HG03103 (cell line): ENCODE measurements at regions not wholly inside any gene's neighbourhood (a gene's known extent, or its start where the extent isn't known, plus 50 kb on each side); places are given as distances from the start of the nearest gene placed in this dataset.

ENCODE experiments used
- ATAC-seq: cut with Tn5 transposase; IDR thresholded peaks from one replicate; pipeline ENCODE4 v1.9.1; 2021; ENCODE audit warnings: low read depth; ENCODE audit not compliant: unreplicated experiment

DNA sequence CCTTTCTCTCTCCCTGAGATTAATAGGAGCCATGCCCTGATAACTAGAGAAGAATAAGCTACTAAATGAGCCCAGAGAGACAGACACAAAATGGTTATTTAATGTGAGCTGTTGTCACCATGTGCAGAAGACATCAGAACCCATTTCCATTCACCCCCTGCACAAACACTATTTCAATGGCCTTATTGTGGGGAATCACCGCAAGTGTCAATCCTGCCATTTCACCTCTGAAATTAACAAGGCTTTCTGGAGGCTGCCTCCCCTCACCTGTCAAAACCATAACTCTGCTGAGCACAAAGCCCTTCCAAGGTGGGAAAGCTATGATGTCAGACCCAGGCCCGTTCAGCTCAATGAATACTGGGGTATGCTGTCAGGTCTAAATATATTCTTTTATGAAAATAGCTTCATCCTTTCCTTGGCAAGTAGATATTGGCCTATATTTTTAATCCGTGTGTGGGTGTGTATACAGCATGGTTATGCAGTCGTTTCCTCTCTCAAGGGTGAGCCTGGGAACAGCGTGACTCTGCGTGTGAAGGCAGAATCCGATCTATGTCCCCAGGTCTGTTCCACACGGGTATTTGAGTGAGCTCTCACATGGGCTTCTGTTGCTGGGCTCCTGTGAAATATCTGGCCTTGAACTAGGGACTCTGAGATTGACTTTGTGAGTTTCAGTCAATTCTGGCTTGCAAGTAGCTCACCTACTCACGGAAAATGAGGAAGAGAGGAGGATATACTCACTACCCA is 266.3 kb downstream of the FBXW7 start:
- ATAC-seq = no peak

DNA sequence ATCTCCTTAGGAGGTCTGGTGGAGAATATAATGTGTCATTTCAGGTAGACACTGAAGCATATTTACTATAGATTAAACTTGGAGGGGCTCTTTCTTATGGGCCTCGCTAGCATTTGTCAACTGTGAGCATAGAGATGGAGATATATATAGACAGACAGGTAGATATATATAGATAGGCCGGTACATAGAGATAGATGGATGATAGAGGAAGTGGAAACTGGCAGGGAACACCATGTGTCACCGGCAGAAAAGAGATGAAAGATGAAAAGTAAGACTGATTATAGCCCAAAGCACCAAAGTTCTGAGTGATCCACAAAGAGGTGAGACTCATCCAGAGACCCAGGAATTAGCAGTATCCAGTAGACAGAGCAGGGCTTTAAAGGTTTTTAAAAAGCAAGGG is 268.1 kb downstream of the FBXW7 start:
- no peak for ATAC-seq

DNA sequence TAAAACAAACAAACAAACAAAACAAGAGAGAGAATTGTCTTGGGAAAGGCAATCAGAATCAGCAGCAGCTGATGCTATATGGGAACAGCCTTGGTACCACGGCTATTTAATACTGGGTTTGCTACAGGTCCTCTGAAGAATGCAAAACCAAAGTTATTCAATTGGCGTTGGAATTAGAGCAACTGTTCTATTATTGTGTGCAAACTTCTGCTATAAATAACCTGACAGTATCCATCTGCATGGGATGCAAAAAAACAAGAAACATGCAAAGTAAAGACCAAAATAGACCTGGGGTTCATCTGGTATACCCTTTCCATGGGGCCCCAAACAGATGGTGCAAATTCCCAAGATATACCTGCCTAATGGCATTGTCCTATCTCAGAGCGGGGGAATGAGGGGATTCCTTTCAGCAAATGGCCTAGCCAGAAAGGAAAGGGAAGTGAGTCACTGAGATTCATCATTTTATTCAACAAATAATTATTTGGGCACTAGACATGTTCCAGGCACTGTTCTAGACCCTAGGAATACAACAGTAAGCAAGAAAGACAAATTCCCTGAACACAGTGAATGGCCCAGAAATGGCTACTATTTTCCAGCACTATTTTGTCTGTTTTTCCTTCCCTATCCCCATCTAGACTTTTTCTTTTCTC is 268.9 kb downstream of the FBXW7 start:
- ATAC-seq = no peak

DNA sequence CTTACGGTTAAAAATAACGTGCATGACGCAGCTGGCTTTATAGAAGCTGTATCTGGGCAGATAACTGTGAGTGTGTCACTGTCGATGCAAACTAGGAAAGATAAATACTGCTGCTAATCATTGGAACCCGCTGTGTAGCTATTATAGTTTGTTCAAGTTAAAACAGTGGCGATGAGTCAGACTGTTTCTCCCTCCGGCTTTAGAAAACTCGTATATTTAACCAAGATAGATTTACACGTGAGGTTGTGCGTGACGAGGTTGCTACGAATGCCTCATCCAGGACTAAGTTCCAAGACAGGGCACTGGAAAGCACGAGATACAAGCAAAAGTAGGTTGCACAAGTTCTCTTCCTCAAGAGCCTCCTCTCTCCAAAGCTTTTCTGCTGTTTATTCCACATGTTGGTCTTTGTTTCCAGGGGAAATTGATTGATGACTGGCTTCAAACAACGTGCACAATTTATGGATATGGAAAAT is 270.7 kb downstream of the FBXW7 start:
- no peak for ATAC-seq

DNA sequence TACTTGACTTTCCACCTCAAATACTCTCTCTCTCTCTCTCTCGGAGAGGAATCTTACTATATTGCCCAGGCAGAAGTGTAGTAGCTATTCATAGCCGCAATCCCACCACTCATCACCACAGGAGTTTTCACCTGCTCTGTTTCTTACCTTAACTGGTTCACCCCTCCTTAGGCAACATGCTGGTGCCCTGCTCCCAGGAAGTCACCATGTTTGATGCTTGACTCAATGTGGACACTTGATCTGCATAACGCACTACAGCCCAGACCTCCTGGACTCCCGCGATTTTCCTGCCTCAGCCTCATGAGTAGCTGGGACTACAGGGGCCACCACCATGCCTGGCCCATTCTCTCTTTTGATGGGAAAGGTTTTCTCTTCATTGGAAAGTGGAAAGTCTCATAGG is 271.8 kb downstream of the FBXW7 start:
- no peak for ATAC-seq

DNA sequence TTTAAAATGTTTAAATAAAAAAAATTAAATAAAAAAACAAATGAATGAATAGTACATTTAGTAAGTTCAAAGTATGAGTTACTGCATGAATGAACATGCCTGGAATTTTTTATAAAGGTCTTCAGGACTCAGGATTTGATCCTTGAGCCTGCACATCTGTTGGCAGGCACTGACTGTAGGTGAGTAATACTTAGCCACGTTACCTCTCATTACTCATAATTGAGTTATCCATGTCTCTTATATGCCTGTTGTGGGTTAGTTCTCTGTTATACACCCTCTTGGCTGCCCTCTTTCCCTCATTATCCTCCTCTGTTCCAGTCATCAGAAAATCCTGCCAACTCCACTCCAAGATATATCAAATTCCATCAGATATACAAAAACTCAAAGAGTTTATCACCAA is 276.0 kb downstream of the FBXW7 start:
- ATAC-seq = no peak

DNA sequence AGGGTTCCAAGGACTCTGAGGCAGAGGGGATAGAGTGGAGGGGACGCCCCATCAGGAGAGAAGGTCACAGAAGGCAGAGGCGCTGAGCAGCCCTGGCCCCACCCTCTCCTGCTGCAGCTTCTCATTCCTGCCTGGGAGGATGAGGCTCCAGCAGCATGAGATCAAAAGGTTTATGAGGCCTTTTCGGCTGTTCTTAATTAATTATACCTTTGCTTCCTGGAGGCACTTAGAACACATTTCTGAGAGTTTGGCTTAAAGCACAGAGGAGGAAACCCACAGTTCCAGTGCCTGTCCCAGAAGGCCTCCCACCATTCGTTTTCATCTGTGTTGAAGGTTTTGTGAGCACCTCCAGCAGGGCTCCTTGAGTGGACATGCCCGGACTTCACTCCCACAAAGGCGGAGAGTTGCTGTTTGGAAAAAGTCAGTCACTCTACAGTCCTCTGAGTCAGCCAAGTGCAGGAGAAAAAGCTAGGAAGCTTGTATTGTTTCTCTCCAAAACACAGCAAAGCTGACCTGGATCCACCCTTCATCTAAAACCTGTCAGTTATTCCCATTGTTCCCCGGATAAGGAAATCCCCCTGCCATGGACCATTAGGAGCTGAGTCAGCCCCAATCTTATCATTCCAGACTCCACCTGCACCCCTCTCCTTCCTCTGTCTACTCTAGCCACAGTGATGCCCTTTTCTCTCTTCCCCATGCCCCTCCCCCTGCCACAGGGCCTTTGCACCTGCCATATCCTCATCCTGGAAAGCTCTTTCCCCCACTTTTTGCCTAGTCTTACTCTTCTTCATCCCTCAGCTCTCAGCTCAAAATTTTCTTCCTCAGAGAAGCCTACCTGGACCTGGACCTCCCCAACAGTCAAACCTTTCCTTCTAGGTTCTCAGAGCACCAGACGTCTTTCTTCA is 276.8 kb downstream of the FBXW7 start:
- ATAC-seq = no peak

DNA sequence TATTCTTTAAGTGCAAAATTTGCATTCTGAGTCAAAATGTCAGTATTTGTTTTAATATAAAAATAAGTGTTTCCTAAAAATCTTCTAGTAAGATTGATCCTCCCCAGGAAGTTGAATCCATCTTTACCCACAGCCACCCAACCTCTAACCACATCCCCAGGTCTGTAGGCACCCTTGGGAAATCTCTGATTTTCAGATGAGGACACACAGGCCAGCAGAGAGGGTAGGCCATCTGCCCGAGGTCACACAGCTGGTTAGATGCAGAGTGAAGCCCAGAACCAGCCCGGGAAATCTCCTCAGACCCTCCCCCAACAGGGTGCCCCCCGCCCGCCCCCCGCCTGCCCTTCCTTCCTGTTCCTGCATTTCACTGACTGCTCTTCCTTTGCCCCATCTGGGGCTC is 277.5 kb downstream of the FBXW7 start:
- ATAC-seq = no peak

DNA sequence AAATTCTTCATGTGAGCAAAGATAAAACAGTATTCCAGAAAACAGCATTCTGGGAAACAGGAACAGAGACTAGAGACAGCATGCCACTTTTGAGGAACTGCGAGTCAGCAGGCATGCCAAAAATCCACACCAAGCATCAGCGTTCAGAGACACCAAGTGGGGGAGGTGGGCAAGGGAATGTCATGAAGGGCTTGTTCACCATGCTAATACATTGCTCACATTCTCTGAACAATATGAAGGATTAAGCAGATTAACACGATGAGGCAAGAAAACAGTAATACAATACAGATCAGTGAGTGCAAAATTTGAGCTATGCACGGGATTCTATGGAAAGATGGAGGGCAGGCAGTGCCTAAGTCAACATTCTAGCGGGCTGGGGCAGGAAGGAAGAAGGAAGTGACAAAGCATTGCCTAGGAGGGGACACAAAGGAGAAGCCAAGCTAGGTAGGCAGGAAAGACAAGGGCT is 278.3 kb downstream of the FBXW7 start:
- no peak for ATAC-seq

DNA sequence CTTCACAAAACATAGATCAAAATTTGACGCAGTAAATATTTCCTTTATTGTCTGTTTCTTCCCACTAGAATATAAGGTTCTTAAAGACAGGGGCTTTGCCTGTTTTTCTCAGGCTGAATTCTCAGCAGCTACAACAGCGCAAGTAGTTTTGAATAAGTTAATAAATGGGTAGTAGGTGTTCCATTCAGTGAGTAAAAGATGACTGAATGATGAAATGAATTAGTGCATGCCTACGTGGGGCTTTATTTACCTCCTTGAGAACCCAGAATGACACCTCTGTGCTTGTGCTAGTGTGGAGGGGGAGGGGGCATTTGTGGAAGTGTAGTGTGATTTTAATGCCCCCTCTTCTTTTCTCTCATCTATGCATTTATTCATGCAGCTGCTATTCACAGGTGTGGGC is 278.9 kb downstream of the FBXW7 start:
- ATAC-seq = no peak

DNA sequence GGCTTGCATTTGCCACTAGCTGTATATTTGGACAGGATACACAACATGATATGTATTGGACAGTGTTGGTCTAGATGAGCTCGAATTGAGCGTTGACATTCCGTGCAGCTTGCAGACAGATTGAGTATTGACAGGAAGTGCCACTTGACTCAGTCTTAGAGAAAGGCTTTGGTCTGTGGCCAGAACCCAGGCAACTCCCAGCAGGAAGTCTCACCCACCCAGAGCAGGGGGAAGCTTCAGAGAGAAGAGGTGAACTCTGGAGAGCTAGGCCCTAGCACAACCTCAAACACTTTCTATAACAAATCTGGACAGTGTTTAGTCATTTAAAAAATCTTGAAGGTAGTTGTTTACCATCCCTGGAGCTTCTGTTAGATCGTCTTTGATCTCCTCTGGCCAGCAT is 280.5 kb downstream of the FBXW7 start:
- peak; percentile 82 for ATAC-seq

DNA sequence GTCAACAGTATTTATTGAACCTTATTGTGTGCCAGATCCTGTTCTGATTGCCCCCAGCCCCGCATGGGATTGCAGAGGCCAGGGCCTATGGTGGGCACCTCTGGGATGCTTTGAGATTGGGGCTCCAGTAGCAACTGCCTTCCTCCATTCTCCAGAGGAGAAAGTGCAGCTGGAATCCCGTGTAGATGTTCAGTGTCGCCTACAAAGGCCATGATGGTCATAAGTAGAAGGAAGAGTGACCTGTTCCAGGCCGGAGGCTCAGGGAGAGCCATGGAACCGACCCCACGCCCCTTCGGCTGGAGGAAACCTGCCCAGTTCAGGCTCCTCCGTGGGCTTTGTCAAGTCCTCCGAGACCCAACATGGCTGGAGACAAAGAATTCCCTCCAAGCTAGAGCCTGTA is 287.5 kb downstream of the FBXW7 start:
- ATAC-seq = no peak

DNA sequence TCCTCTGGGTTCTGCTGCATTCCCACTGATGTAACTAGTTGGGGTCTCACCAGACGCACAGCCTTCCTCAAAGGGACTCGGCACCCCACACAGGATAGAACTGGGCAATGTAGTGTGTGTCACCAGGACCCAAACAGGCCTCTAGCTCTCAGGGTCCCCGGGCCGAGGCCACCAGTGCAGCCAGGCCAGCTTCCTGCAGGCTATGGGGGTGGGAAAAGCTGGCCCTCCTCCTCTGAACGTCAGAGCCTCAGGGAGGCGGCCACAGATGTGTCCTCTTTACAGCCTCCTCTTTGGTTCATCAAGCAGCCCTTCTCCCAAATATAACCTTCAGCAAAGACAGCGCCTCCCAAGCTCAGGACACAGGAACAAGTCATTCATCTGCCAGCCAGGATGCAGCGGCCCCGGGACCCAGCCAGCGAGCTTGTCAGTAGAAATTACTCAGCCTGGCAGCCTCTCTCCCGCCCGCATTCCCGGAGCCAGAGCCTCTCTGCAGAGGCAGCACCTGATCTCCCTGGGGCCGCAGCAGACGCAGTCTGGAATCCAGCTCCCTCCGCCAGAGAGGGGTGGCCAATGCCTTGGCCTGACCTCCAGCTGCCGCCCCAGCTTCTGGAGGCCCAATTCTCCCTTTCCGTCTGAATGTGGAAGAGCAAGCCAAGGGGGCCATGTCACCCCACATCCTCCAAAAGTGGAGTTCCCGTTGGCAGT is 288.5 kb downstream of the FBXW7 start:
- no peak for ATAC-seq

DNA sequence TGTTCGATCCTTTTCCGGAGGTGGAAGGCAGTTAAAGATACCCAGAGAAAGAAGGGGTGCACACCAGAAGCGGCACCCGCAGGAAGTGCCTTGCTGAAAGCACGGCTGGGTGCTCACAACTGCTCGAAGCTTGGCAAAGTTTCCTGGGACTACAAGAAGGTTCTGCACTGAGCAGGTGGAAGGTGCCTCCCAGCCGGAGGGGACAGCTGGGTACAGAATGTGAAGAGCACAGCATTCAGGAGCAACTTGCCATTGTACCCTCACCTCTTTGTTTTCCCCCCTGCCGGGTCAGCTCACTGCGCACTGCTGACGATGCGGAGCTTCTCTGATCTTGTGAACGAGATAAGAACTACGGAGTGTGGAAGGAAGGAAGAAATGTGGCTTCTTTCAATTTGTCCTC is 289.2 kb downstream of the FBXW7 start:
- no peak for ATAC-seq

DNA sequence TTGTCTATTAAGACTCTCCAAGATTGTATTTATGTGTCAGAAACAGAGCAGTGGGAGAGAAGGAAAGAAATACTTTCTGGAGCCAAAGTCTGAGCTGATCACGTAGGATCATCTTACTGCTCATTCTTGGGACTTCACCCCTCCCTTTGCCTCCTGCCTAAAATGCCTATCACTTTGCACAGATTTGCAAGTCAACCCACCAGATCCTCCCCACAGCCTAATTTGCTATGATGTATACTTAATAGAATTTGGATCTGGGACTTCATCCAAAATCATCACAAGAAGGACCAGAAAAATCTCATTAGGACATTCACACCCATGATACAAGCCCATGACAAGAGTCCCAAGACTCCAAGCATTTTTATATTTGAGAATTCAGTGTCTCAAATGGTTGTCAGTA is 290.2 kb downstream of the FBXW7 start:
- no peak for ATAC-seq

DNA sequence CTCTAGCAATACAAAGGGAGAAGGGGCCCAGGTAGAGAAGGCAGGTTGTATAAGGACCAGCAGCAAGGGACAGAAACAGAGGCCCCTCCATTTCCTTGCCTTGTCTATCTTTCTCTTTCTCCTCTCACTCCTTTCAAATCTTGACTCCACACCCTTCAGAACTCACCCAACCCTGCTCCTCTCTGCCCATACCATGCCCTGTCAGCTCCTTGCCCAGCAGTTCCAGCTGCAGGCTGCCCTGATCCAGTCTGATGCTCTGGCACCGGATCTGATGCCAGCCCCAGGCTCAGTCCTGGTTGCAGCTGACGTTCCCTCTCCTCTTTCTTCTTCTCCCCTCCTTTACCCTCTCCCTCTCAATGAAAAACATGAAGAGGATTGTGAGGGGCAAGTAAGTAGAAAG is 291.2 kb downstream of the FBXW7 start:
- no peak for ATAC-seq

DNA sequence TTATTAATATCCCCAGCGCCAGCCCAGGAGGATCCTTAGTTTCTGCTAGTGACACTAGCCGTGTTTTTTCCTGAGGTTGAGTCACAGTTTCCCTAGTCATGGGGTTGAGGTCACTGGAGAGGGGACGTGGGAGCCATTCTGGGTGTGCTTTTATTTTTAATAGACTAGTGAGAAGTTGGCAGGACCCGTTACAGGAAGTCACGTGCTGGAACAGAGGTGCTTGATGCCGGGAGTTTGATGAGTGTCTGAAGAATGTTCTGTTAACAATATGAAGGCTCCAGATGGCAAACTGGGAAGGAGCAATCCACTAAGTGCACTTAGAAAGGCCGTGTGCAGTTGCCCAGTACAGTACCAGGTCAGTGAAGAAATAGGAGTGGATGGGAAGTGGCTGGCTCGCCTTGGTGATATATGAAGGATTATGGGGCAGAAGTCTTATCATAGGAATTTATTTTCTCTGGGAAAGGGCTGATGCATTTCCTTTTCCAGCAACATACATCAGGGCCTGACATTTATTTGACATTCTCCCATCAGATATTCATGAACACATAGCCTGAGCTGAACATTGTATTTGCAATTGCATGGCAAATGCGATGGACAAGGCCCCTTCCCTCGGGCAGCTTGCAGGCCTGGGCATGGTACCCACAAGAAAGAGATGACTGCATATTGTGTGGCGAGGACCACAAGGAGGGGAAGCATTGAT is 291.8 kb downstream of the FBXW7 start:
- no peak for ATAC-seq

DNA sequence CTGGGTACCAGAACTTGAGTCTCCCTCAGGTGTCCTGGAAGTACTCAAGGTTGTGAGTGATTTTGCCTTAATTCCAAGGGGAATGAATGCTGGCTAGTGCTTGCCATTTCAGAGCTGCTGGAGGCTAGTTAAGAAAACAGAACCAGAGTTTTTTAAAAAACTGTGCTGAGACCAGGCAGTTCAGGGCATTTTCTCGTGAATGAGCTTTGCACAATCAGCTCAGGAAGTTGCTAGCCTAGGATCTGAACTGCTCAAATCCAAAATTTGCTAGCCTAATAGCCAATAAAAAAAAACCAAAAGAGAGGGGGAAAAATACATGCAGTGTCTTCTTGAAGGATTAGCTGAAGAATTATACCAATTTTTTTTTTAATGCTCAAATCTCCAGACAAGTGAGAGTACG is 292.7 kb downstream of the FBXW7 start:
- no peak for ATAC-seq

DNA sequence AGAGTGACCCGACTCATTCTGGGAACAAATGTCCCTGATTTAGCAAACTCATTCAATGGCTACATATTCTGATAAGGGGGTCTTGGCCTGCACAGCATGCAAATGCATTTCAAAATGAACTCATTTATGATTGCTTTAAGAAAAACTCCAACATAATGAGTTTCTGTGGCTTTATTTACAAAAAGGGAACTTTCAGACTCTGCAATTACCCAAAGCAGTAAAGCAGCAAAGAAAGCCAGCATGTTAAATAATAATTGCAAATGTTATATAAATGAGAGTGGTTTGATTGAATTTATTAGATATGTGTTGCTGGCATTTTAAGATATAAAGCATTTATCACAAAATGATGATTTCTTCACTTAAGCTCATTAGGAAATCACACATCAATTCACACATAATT is 295.7 kb downstream of the FBXW7 start:
- no peak for ATAC-seq

DNA sequence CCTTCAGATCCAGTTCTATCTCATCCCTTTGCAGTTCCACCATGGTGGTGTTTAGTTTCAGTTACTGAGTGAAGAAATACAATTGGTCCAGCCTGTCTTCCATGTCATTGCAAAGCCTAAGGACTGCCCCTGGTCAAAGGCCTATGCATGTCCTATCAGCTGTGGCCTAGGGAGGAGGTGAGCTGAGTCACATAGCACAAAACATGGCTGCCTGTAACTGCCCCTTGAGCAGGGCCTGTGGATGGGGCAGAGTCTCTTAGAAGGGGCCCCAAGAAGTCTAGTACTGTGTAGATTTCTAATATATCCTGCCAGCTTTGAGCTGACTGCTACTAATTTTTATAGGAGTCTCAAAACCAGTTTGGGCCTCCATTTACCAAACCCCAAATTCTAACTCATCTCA is 296.7 kb downstream of the FBXW7 start:
- ATAC-seq = no peak
